Kidney epithelial cell (primary cell): ENCODE measurements at regions not wholly inside any gene's neighbourhood (a gene's known extent, or its start where the extent isn't known, plus 50 kb on each side); places are given as distances from the start of the nearest gene placed in this dataset.

Experiments used
- DNase-seq: peaks from one replicate; pipeline ENCODE4 v3.0.0-alpha.2; 2010; ENCODE audit warnings: low read depth
- H3K27me3 ChIP-seq: 2 replicates; pipeline ENCODE4 v1.6.0; 2011; ENCODE audit warnings: low read length; ENCODE audit not compliant: control insufficient read depth, insufficient read depth
- H3K36me3 ChIP-seq: 2 replicates; pipeline ENCODE4 v1.5.1; 2011; ENCODE audit warnings: low read length; ENCODE audit not compliant: control insufficient read depth, insufficient read depth
- H3K4me3 ChIP-seq: 2 replicates; pipeline ENCODE4 v1.5.1; 2011; ENCODE audit warnings: low read depth, mild to moderate bottlenecking, control low read depth, low read length
- TF ChIP-seq, protein P1 (sequence below): IDR thresholded peaks from 2 replicates; pipeline ENCODE4 v1.5.1; 2011; ENCODE audit warnings: mild to moderate bottlenecking, moderate library complexity, low read length, control low read depth, inconsistent platforms; ENCODE audit not compliant: insufficient read depth, poor library complexity, severe bottlenecking

DNA sequence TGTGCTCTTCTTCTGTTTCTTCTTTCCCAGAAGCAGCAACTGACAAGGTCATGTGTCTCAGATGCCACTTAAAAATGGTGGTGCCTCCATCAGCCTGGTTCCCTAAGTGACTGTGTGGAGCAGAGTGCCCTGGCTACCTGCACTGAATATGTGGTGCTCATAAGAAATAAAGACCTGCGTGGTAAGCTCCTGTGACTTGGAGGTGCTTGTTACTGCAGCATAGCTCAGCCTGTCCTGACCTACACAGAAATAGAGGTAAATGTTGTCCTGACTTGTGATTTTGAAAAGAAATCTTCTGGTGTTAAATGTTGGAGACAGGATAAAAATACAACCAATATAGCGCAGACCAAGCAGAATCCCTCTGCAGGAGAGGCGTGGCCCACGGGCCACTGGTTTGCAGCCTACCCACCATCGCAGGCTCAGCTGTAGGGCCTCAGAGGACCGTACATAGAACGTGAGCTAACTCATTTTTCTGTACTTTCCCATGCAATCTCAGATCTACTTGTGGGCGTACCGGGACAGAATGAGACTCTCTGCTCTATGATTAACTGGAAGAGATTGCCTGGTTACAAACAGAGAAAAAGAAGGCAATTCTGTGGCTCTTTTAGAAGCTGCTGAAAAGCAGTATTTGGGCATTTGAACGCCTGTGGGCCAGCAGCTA is 79.4 kb upstream of the UNC5A start:
- peaks cover 48% of the 10 kb centered on the region for H3K27me3 ChIP-seq
- no peak overlapping the region for H3K4me3 ChIP-seq
- TF ChIP-seq, protein P1, sequence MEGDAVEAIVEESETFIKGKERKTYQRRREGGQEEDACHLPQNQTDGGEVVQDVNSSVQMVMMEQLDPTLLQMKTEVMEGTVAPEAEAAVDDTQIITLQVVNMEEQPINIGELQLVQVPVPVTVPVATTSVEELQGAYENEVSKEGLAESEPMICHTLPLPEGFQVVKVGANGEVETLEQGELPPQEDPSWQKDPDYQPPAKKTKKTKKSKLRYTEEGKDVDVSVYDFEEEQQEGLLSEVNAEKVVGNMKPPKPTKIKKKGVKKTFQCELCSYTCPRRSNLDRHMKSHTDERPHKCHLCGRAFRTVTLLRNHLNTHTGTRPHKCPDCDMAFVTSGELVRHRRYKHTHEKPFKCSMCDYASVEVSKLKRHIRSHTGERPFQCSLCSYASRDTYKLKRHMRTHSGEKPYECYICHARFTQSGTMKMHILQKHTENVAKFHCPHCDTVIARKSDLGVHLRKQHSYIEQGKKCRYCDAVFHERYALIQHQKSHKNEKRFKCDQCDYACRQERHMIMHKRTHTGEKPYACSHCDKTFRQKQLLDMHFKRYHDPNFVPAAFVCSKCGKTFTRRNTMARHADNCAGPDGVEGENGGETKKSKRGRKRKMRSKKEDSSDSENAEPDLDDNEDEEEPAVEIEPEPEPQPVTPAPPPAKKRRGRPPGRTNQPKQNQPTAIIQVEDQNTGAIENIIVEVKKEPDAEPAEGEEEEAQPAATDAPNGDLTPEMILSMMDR: no peak
- no peak for DNase-seq
- no peaks in the 10 kb centered on the region for H3K36me3 ChIP-seq

DNA sequence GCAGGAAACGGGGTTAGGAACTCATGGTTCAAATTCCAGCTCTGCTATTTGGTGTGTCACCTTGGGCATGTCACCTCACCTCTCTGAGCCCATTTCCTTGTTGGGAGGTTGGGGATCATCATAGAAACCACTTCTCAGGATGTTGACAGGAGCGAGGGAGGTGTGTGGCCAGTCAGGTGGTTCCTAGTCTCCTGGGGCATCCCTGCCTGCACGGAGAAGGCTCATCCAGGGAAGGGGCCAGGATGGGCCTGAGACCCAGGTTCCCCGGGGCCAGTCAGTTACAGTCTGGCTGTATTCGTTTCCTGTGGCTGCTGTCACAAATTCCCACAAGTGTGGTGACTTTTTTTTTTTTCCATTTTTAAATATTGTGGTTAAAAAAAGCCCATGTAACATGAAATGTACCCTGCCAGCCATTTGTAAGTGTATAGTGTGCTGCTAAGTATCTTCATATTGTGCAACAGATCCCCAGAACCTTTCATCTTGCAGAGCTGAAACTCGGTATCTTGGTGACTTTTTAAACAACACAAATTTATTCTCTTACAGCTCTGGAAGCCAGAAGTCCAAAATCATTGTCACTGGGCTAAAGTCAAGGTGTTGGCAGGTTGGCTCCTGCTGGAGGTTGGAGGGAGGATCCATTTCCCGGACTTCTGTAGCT is 78.7 kb upstream of the UNC5A start:
- no peak overlapping the region for H3K4me3 ChIP-seq
- TF ChIP-seq, protein P1: no peak
- peaks cover 42% of the 10 kb centered on the region for H3K27me3 ChIP-seq
- no peaks in the 10 kb centered on the region for H3K36me3 ChIP-seq
- no peak for DNase-seq

DNA sequence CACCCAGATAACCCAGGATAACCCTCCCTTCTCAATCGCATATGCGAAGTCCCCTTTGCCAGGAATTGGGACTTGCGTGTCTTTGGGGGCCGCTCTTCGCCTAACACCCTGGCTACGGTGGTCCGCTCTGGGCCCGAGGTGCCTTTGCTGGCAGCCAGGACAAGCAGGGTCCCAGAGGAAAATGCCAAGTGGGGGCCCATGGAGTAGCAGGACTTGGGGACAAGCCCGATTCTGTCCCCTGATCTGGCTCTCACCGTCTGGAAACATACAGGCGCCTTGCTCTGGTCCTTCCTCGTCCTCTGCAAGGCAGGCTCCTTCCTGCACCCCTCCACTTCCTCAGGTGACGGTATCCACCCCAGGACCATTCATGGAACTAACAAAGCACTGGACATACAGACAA is 78.1 kb upstream of the UNC5A start:
- TF ChIP-seq, protein P1: no peak
- no peak overlapping the region for H3K4me3 ChIP-seq
- H3K36me3 ChIP-seq: no peaks in the 10 kb centered on the region
- no peak for DNase-seq
- H3K27me3 ChIP-seq: peaks cover 35% of the 10 kb centered on the region

DNA sequence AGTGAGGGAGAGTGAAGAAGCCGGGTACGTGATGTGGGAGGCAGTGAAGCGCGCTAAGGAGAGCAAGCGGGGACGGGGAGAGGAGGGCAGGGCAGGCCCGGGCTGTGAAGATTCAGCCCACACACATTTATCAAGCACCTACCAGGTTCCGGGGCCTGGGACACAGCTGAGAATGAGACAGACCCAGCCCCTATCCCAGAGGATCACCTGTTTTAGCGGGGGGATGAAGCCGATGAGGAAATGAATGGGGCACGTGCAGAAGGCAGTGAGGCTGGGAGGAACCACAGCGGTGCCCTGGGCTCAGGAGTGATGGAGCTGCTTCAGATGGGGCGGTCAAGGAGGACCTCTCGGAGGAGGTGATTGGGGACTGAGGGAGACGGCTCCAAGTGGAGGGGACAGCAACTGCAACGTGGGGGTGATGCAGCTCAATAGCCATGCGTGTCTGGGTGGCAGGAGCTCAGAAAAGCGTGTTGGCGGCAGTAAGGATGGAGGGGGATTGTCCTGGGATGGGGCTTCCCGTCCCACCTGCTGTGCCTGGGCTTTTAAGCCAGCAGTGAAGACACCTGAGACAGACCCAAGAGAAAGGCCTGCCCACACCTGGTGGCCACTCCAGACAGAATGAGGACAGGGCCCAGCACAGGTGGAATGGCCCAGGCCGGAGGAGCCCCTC is 77.5 kb upstream of the UNC5A start:
- H3K36me3 ChIP-seq: no peaks in the 10 kb centered on the region
- TF ChIP-seq, protein P1: no peak
- peaks cover 30% of the 10 kb centered on the region for H3K27me3 ChIP-seq
- H3K4me3 ChIP-seq: no peak overlapping the region
- DNase-seq: no peak

DNA sequence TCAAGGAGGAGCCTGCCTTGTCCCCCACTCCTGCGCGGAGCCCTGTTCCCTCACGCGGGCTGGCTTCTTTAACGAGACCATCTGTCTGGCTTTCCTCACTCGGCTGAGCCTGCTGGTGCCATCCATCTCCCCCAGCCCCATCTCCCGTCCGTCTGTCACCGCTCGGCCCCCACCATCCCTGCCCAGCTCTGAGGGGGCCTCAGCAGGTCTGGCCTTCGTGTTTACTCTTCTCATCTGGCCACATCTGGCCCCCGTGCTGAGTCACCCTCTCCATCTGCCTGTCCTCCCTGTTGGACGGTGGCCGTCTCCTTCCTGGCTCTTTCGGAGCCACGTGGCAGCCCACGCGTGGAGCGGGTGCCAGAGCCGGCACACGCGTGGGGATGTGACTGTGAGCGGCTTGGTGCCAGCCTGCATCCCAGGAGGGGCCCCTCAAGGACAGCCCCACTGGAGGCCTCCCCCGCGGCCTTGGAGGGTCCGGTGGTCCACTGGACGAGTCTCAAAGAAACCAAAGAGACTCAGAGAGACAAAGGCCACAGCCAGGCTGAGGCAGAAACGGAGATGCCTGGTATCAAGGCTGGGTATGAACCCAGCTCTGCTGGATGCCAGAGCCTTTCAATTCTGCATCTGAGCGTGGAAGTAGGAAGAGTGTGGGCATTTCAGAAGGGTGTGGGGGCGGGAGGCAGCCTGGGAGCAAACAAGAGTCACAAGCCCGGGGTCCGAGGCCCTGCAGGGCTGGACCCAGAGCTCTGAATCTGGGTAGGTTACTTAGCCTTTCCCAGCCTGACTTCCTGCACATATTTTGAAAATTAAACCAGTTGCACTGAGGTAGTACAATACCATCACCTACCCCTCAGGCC is 76.7 kb upstream of the UNC5A start:
- Histone ChIP-seq H3K36me3 (no peaks in the 10 kb centered on the region), H3K27me3 (peaks cover 25% of the 10 kb centered on the region), H3K4me3 (no peak overlapping the region)
- DNase-seq: no peak
- TF ChIP-seq, protein P1: no peak
